ENCODE measurements at regions not wholly inside any gene's neighbourhood (a gene's known extent, or its start where the extent isn't known, plus 50 kb on each side); places are given as distances from the start of the nearest gene placed in this dataset.
"Not testable (repeated sequence)": the region's sequence is repeated elsewhere in the genome, so short reads cannot be mapped to it uniquely, and the experiment has no call there.

- H3K9me3 ChIP-seq (ENCODE audit: control insufficient read depth, insufficient read depth, low read depth, low read length); H3K27ac ChIP-seq (ENCODE audit: extremely low read depth, low read depth, low read length); POLR2A ChIA-PET; H3K4me3 ChIP-seq (ENCODE audit: low read depth, low read length); H3K36me3 ChIP-seq (ENCODE audit: control insufficient read depth in 2 of 2, insufficient read depth in 1 of 2, low read length in 2 of 2); H3K4me1 ChIP-seq (ENCODE audit: control insufficient read depth, insufficient read depth, low read length): not testable (repeated sequence)
- peak; percentile 91 for TF ChIP-seq ZNF146 (tag by site-specific recombination; IDR thresholded peaks at IDR 0.05)
- CTCF ChIA-PET = interaction anchor here (0.6 kb wide), 1 partner anchor 1071 kb away, joined by 4 read pairs; no protein-coding TSS in a partner anchor
Observed at GRCh38 chr1:230550945-230551344, 91.3 kb upstream of the COG2 start.

GRCh38 chr1:230550428-230550827 is 91.9 kb upstream of the COG2 start:
- H3K36me3 ChIP-seq (ENCODE audit: control insufficient read depth in 2 of 2, insufficient read depth in 1 of 2, low read length in 2 of 2) = no peaks in the 10 kb centered on the region
- H3K27ac ChIP-seq (ENCODE audit: extremely low read depth, low read depth, low read length) = no peak overlapping the region
- no peak overlapping the region for H3K4me3 ChIP-seq (ENCODE audit: low read depth, low read length)
- H3K4me1 ChIP-seq (ENCODE audit: control insufficient read depth, insufficient read depth, low read length) = no peaks in the 10 kb centered on the region
- ChIA-PET CTCF (interaction anchor here (0.6 to 0.8 kb wide), 2 partner anchors 91 to 1070 kb away, joined by 3 to 4 read pairs; no protein-coding TSS in a partner anchor), POLR2A (no interaction called here)
- TF ChIP-seq GLIS2 (tag by site-specific recombination; IDR thresholded peaks at IDR 0.05) = no peak
- TF ChIP-seq ZNF155 (tag by site-specific recombination; IDR thresholded peaks at IDR 0.05) = no peak
- no peak for TF ChIP-seq ZNF19 (tag by site-specific recombination; IDR thresholded peaks at IDR 0.05; ENCODE audit: low read depth)
- TF ChIP-seq ZBTB6 (tag by site-specific recombination; IDR thresholded peaks at IDR 0.05) = no peak
- TF ChIP-seq ZNF266 (tag by site-specific recombination; IDR thresholded peaks at IDR 0.05; ENCODE audit: low read depth) = no peak
- H3K9me3 ChIP-seq (ENCODE audit: control insufficient read depth, insufficient read depth, low read depth, low read length) = no peaks in the 10 kb centered on the region

- no peak for TF ChIP-seq ZFP37 (tag by site-specific recombination; IDR thresholded peaks at IDR 0.05)
- no peak for TF ChIP-seq ZNF48 (tag by site-specific recombination; IDR thresholded peaks at IDR 0.05)
- TF ChIP-seq KLF1 (tag by site-specific recombination; IDR thresholded peaks at IDR 0.05) = no peak
- no peak for TF ChIP-seq ZNF398 (tag by site-specific recombination; IDR thresholded peaks at IDR 0.05)
- no peak for TF ChIP-seq ZNF660 (tag by site-specific recombination; IDR thresholded peaks at IDR 0.05)
- TF ChIP-seq ZNF211 (tag by site-specific recombination; IDR thresholded peaks at IDR 0.05; ENCODE audit: low read depth) = no peak
- no peak for TF ChIP-seq ZNF366 (tag by site-specific recombination; conservative IDR thresholded peaks at IDR 0.05)
- no peak for TF ChIP-seq GLI2 (tag by site-specific recombination; IDR thresholded peaks at IDR 0.05; ENCODE audit: borderline replicate concordance, low read depth)
- TF ChIP-seq ZNF10 (tag by site-specific recombination; IDR thresholded peaks at IDR 0.05) = no peak
- no peak for TF ChIP-seq WT1 (tag by site-specific recombination; IDR thresholded peaks at IDR 0.05)
- TF ChIP-seq ZNF423 (tag by site-specific recombination; IDR thresholded peaks at IDR 0.05) = no peak
- no peak for TF ChIP-seq ZNF529 (tag by site-specific recombination; IDR thresholded peaks at IDR 0.05; ENCODE audit: insufficient replicate concordance)
- TF ChIP-seq ZNF26 (tag by site-specific recombination; IDR thresholded peaks at IDR 0.05) = no peak
- no peak for TF ChIP-seq SP7 (tag by site-specific recombination; IDR thresholded peaks at IDR 0.05)
- no peak for TF ChIP-seq ZNF138 (tag by site-specific recombination; IDR thresholded peaks at IDR 0.05; ENCODE audit: borderline replicate concordance)
- no peak for TF ChIP-seq ZNF571 (tag by site-specific recombination; IDR thresholded peaks at IDR 0.05)
- no peak for TF ChIP-seq ZXDB (tag by site-specific recombination; IDR thresholded peaks at IDR 0.05)
- TF ChIP-seq ZNF521 (tag by site-specific recombination; IDR thresholded peaks at IDR 0.05) = no peak
- no peak overlapping the region for H3K4me3 ChIP-seq (ENCODE audit: low read depth, low read length)
- POLR2A ChIA-PET = no interaction called here
- H3K4me1 ChIP-seq (ENCODE audit: control insufficient read depth, insufficient read depth, low read length) = no peaks in the 10 kb centered on the region
- no peaks in the 10 kb centered on the region for H3K36me3 ChIP-seq (ENCODE audit: control insufficient read depth in 2 of 2, insufficient read depth in 1 of 2, low read length in 2 of 2)
- H3K27ac ChIP-seq (ENCODE audit: extremely low read depth, low read depth, low read length) = no peak overlapping the region
- CTCF ChIA-PET = interaction anchor here (0.6 to 0.8 kb wide), 2 partner anchors 92 to 475 kb away, joined by 3 to 6 read pairs; no protein-coding TSS in a partner anchor
- H3K9me3 ChIP-seq (ENCODE audit: control insufficient read depth, insufficient read depth, low read depth, low read length) = no peaks in the 10 kb centered on the region
Observed at GRCh38 chr1:230549625-230550024, 92.7 kb upstream of the COG2 start.
